ENCODE measurements at regions not wholly inside any gene's neighbourhood (a gene's known extent, or its start where the extent isn't known, plus 50 kb on each side); places are given as distances from the start of the nearest gene placed in this dataset.

DNA sequence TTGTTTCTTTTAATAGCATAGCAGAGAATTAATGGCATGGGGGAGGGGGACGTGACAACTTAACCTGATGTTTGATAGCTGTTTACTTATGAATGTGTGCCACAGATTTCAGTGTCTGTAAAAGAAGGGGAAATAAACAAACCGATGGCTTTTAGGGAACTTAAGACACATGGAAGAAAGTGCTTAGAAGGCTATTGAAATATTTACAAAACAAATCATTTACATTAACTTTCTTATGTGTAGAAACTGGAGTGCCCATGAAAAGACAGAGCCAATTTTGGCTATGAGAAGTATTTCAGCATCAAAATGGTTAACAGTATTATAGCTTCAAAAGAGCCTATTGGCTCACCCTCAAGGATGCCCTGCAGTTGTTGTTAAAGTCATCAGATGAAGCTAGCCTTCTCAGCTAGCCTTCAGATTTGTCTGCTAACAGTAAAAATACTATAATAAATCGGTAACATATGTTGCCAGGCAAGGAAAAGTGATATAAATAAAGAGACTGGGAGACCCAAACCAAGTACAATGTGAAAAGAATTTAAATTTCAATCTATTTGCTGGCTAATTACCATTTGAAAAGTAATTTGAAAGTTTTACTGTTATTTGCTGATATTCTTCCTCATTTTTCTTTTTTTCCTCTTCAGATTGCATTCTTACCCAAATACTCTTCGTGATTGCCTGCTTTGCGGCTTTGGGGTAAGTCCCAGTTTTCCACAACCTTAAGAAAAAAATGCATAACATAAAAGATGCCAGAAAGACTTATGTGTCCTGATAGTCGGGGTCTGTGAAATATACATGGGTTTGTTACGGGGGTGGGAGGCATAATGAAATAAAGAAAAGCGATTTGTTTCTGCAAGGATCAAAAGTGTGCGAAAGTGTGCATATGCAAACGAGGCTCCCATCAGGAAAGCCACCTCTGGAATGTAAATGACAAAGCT lies 256.4 kb downstream of the MEIS1 start:
- DNase-seq (ENCODE audit: low spot score) = no peak

DNA sequence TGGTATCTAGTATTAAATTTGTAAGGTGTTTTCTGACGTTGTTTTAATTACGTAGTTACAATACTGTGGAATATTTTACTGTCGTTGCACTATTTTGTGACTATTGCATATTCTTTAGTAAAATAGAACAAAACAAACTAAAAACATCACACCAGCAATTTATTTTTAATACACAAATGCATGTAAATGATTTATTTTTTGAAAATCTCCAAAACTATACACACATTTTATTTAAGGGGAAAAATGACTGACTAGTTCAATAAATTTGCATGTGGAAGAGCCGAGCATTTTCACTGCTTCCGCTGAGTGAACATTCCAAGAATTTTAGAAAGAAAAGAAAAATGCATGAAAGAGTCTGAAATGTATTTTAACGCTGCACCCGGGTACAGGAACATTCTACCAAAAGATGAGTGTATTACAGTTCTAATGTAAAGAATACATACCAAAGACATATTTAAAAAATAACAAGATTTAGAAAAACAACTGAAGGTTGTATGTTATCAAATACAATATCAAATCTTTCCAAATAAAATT lies 257.7 kb downstream of the MEIS1 start:
- no peak for DNase-seq (ENCODE audit: low spot score)

DNA sequence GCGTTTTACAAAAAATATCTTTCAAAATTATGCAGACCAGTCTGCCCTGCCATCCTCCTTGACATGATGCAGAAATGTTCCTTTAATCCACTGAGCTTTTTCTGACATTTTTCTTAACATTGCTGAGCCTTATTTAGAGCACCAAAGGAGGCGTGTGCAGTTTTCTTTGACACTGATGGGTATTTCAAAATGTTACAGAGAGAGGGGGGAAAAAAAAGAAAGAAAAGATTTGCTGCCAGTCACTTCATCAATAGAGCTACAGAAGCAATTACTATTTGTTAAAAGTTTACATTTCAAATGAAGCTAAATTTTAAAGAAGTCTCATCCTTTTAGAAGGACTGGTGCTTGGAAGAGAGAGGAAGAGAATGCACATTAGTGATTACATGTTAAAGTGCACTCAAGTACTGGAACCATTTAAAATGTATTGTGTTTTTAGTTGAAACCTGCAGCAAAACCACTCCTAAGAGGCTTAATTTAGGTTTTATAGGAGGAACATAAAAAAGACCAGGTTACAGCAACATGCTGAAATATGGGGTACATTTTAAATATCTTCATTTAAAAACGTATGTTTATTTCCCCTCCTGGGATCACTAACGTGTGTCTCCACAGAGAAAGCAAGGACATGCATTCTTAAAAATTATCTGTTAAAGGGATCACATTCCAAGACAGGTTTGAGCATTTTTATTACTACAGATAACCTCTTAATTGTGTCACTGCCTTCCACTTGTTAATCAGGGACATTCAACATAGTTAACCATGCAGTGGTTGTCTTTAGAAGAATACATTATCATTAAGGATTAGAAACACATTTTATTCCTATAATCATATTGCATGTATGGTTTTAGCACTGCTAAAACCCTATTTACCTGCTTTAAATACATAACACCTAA lies 258.4 kb downstream of the MEIS1 start:
- DNase-seq (ENCODE audit: low spot score) = no peak

DNA sequence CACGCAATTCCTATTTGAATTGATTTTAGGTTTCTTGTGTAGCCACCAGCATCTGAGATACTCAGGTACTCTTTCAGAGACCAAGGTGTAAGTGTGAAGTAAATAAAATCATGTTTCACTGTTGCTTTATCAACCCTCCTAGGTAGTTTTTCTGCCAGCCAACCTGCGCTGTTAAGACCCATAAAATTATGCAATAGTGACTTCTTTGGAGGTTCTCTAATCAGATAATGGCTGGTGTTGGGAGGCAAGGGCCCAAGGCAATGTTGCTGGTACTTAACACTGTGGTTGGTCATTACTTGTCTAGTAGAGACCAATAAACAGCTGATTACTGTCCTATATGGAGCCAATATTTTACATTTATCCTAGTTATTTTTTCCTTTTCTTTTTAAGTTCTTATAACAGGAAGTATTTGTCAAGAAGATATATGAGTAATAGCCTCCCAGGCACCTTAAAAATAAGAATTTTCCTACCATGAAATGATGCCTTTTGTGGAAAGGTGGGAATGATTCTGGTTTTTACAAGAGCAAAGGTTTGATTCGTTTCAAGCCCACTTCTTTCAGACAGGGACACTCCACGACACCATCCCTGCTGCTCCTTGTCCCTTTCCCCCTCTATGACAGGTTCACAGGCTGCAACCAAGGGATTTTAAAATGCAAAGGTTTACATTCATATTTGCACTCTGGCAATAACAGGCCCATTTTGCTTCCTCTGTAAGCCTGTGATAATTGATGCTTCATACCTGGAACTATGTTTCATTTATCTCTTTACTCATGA lies 259.3 kb downstream of the MEIS1 start:
- DNase-seq (ENCODE audit: low spot score) = no peak

DNA sequence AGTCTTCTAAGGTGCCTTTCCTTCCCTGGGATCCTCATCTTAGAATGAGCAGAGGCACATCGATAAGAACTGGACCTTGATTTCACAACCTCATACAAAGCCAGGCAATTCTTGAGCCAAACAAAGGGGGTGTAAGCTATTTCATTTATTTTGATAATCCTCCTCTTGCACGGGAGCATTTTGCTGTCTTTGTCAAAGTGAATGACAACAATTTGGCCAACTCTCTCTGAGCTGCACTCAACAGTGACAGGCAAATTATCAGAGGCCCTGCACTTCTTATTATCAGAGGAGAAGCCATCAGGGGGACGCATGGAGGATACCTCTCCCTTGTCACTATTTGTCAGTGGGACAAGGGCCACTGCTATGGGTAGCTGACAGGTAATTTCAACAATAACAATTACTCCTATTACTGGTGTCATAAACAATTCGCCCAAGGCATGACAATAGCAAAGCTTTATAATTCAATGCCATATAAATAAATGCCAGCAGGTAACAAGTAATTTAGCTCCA lies 260.4 kb downstream of the MEIS1 start:
- no peak for DNase-seq (ENCODE audit: low spot score)

DNA sequence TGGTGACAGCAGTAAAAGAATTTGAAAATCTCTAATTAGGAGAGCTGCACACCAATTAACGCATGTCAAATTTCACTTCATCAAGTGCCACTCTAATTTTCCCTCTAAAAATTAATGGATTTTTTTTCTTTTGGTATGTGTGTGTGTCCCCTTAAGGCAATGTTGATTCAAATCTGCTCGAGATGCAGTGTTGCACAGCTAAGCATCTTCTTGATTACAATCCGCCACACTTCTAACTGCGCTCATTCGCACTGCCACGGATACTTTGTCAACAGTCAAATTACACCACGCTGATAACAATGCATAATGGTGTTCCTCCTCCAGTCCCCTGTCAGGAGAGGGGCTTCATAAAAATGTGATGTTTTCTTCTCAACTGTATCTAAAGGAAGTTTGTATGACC lies 261.4 kb downstream of the MEIS1 start:
- DNase-seq (ENCODE audit: low spot score) = no peak

DNA sequence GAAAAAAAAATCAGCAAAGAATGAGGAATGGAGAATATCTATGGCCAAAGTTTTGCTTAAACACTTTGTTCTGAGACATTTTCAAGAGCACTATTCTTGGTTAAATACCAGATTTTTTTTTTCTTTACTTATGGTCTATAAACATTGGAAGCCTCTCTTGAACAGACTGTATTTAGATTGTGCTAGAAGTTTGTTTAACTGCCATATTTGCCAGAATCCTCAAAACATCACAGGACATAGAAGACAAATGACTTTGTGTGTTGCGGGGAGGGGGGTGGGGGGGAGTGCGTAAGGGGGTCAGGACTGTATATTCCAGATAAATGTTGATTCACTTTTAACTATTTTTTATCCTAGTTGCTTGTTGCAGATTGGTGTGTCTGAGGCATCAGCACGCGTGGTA lies 262.0 kb downstream of the MEIS1 start:
- DNase-seq (ENCODE audit: low spot score) = no peak

DNA sequence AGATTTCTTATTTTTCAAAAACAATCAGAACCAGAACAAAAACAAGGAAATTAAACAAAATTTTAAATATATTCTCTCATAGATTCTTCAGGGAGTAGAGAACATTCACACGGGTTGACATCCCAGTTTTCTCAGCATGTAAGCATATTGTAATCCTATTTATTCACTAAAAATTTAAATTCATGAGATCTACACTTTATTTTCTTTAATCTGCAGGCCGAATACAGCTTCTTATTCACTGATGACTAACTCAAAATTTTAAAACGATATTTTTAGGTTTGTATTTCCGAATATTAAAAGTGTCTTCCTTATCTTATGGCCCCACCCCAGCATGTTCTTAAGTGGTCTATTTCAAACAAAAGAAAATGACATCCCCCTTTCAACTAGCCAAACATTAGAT lies 262.4 kb downstream of the MEIS1 start:
- no peak for DNase-seq (ENCODE audit: low spot score)

DNA sequence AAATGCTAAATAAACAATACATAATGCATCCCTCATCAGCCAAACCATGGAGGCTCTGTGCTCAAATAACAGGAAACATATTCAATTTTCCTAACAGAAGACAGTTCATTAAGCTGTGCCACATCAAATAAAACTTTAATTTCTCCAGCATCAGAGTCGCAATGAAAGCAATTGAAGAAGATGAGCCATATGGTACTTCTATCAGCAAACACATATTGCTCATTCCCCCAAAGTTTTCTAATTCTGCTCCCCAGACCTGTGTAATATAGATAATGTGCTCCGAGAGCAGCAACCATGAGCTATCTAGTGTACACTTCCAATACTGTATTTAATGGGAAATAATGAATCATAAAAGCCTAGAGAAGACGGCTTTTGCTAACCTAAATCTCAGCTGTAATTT lies 263.2 kb downstream of the MEIS1 start:
- DNase-seq (ENCODE audit: low spot score) = no peak

DNA sequence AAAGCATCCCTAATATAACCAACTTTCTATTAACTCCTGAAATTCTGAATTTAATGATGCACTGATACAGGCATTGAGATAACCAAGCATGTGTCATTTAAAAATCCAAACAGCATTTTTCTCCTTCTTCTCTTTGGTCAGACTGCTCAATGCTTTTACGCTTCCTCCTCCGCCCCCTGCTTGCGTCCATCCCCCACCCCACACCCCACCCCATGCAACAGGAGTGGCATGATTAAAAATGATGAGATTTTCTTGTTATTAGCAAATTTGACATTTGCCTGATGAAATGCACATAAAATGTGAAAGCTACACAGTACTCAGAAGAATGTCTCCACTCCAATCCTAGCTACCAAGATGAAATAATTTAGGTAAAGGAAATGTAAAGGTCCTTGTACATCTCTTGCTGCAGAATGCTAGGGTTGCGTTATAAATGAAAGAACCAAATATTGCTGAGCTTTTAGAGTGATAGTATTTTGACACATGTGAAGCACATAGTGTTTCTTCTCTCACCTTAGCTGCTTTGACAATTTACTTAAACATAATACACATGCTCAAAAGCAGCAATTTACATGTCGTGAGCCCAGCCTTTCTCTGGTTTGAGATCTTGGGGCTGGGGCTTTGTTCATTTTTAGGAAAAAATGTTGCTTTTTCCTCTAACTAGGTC lies 263.8 kb downstream of the MEIS1 start:
- no peak for DNase-seq (ENCODE audit: low spot score)

DNA sequence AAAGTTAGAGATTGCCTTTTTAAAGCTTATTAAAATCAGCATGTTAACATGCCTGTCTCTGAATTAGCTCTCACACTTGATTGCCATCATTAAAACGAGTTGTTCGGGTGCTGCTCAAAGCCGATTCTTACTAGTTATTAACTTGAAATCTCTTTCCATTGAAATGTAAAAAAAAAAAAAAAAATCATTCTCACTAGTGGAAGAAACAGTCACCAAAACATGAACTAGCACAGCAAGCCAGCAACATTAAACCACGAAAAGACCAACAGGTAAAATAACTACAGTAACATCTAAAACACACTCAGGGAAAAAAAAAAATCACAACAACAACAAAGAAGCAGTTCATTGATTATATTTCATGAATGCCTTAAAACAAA lies 264.5 kb downstream of the MEIS1 start:
- no peak for DNase-seq (ENCODE audit: low spot score)

DNA sequence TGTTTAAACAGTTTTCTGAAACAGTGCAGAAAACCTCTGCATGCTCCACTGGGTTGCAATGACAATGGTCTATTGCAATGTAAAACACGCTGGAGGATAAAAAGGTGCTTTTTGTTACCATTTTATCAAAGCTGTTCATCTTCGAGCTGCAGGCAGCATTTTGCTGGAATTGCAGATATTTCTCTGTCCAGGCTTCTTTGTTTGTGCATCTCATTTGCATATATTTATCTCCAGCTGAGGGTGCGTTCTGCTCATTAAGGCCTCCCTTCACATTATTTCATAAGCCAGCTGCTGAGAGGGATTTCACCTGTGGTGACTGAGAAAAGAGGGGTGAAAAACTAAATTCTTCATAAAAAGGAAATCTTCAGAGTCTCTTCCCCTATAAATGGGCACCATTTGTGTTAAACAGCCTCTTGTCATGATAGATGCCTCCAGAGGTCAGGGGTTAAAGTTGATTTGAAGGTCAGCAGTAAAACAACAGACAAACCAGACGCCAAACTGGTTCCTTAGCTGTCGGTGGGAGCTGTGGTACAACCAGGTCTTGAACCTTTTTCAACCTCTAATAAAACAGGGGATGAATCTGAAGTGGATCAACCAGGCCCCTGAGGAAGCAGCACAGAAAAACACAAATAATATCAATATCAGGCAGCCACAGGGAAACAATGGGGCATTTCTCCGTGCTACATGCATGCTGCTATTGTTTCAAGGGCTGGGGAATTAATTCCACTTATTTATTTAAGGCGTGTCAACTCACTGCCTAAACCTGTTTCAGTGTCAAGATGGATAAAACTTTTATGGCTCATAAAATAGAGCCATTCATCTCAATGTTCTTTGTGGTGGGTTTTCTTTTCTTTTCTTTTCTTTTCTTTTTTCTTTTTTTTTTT lies 265.1 kb downstream of the MEIS1 start:
- no peak for DNase-seq (ENCODE audit: low spot score)

DNA sequence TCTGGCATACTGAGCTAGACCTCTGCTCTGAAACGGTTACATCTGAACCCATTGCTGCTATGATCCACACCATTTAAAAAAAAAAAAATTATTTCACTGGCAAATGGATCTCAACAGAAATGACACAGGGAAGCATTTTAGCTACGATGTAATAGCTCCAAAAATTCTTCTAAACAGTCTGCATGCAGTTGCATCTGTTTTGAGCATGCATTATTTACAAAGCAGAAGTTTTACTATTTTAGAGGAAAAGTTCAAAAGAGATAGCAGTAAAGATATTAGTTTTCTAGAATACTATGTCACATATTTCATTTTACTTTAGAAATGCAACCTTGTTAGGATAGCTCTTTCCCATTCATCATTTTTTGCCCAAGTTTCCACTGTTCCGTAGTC lies 265.7 kb downstream of the MEIS1 start:
- no peak for DNase-seq (ENCODE audit: low spot score)

DNA sequence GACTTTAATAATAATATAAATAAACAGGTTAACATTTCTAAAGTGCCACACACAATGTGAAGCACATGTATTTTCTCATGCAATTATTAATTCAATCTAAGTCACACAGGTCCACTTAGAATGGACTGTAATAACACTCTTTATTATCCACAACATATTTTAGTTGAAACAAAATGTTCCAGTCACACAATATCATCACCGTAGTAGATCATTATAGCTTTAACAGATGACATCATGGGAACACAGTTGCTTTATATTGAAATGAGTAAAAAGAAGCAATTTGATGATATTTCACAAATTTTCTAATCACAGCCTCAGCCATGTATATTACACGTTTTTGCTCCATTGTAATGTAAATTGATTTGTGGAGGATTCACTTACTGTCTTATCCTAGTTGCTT lies 266.3 kb downstream of the MEIS1 start:
- DNase-seq (ENCODE audit: low spot score) = no peak

DNA sequence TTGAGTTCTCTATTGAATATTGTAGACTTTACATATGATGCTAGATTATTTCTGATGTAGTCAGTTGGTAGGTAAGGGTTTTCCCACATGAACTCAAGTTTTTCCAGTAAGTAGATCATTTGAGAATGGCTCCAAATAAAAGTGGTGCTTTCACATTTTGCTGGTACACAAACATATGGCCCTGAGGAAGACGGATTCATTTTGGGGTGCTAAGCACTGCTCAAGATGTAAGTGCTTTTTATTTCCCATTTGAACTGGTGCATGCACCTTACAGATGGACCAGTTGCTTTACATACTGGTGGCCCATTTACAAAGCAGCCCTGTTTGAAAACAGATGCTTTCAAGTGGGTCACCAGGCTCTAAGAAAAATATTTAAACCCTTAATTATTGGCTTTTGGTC lies 266.7 kb downstream of the MEIS1 start:
- no peak for DNase-seq (ENCODE audit: low spot score)

DNA sequence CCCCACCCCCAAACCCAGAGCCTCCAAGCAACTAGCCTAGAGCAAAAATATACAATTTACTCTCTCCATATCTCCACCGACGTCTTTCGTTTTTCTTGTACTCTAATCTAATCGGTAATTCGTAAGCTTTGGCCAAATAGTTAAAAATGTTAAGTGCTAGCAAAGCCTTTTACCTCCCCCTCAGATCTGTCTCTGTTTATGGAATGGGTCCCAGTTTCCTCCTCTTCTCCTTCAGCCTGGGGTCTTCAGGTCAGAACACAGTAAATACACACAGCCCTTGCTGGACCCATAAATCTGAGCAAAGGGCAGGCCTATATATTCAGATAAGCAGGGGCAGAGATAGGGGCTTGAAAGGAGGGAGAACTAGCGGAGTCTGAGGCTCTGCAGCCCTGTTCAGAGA lies 267.4 kb downstream of the MEIS1 start:
- no peak for DNase-seq (ENCODE audit: low spot score)

DNA sequence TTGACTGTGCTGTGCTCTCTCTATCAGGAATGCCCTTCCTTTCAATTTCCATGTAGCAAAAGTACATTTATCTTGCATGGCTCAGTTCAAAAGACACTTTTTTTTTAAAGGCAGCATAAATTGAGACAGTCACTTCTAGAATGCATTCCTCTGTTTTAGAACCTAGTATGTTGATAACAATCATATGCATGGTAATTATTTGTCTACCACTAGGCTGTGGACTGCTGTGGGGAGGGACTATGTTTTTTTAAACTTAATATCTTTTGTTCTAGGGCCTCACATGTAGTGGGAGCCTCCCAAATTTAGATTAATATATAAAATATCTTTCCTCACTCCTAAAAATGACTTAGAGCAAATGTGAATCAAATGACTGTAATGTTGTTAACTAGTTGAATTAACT lies 269.9 kb downstream of the MEIS1 start:
- DNase-seq (ENCODE audit: low spot score) = no peak

DNA sequence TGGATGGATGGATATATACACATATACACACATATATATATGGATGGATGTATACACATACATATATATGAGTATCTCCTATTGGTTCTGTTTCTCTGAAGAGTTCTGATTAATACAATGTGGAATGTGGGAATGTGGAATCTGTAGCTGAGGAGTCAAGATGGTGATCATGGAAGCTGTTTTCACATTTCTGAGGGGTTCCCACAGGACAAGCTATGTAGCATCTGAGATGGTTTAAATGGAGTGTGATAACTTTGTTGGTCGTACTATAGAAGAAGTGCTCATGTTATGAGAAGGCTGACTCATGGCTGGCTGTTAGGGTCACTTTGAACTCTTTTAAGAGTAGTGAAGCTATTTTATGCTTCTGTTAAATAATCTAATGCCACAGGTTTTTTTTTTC lies 279.7 kb downstream of the MEIS1 start:
- DNase-seq (ENCODE audit: low spot score) = no peak

DNA sequence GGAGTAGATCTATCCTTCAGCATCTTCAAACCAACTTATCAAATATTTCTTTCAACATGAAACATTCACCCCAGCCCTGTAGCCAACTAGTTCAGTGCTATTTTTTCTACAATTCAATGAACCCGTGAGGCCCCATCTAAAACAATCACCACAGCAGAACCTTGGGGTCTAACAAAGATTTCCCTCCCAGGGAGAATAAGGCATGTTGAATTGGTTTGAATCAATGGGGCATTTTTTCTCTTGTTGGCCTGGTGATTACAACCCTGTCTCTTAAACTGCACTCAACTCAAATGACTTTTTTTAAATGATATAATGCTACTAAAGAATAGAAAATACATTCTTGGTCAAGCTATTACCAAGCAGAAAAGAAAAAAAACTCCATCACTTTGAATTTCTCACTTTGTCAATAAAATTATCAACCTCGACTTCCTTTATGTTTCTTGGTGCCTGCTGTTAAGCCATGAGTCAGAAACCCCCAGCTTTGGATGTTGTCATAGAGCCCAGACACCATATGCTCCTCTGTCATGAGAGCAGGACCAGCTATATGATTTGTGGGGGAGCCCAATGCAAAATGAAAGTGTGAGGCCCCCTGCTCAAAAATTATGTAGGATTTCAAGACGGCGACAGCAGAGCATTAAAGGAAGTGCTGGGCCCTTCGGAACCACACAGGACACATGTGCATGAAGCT lies 282.4 kb downstream of the MEIS1 start:
- no peak for DNase-seq (ENCODE audit: low spot score)

DNA sequence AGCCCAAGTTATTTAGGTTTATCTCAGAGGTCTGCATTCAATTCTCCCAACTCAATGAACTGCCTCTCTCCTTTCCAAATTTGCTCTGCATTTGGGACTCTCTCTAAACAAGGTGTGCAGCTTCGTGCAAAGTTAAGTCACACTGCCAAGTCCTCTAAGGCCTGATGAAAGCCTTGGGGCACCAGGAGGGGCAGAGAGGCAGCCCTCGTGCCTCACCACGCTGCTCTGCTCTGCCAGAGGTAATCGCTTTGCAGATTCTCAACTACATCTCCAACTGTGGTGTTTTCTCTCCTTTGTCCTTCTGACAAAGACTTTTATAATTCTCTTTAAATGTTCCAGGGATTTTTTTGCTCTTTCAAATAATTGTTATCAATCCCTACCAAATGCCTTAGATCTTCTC lies 283.0 kb downstream of the MEIS1 start:
- DNase-seq (ENCODE audit: low spot score) = no peak

All from ureter (tissue), 1 donor.